Forelimb muscle (tissue), 1 donor: ENCODE measurements at regions not wholly inside any gene's neighbourhood (a gene's known extent, or its start where the extent isn't known, plus 50 kb on each side); places are given as distances from the start of the nearest gene placed in this dataset.

ENCODE experiments used
- DNase-seq: peaks from one replicate; pipeline ENCODE4 v3.0.0-alpha.2; 2013; ENCODE audit warnings: low read depth

- DNase-seq: no peak
Measured at GRCh38 chr4:89599026-89599425, 237.9 kb downstream of the SNCA start.

- no peak for DNase-seq
Measured at GRCh38 chr4:89598602-89599001, 238.4 kb downstream of the SNCA start.

- DNase-seq: no peak
Measured at GRCh38 chr4:89595125-89595789, 241.7 kb downstream of the SNCA start.

- DNase-seq: no peak
Measured at GRCh38 chr4:89590128-89590527, 246.8 kb downstream of the SNCA start.

GRCh38 chr4:89588421-89588820 is 248.5 kb downstream of the SNCA start:
- DNase-seq: no peak

- no peak for DNase-seq
Measured at GRCh38 chr4:89587364-89587763, 249.6 kb downstream of the SNCA start.

- no peak for DNase-seq
Measured at GRCh38 chr4:89586864-89587263, 250.1 kb downstream of the SNCA start.

- no peak for DNase-seq
Measured at GRCh38 chr4:89586318-89586717, 250.6 kb downstream of the SNCA start.

- no peak for DNase-seq
Measured at GRCh38 chr4:89582756-89583505, 254.0 kb downstream of the SNCA start.

- DNase-seq: no peak
Measured at GRCh38 chr4:89579771-89580170, 257.2 kb downstream of the SNCA start.

GRCh38 chr4:89576246-89576645 is 260.7 kb downstream of the SNCA start:
- DNase-seq: no peak

- no peak for DNase-seq
Measured at GRCh38 chr4:89575840-89576239, 261.1 kb downstream of the SNCA start.

- DNase-seq: no peak
Measured at GRCh38 chr4:89574176-89574575, 262.8 kb downstream of the SNCA start.

- no peak for DNase-seq
Measured at GRCh38 chr4:89573656-89574055, 263.3 kb downstream of the SNCA start.

- DNase-seq: peak; percentile 2
Measured at GRCh38 chr4:89572224-89572858, 264.6 kb downstream of the SNCA start.

GRCh38 chr4:89570931-89571330 is 263.3 kb upstream of the GPRIN3 start:
- no peak for DNase-seq

- DNase-seq: no peak
Measured at GRCh38 chr4:89567936-89568335, 260.3 kb upstream of the GPRIN3 start.

GRCh38 chr4:89563431-89563830 is 255.8 kb upstream of the GPRIN3 start:
- no peak for DNase-seq

- no peak for DNase-seq
Measured at GRCh38 chr4:89562746-89563145, 255.1 kb upstream of the GPRIN3 start.

GRCh38 chr4:89561048-89561447 is 253.4 kb upstream of the GPRIN3 start:
- no peak for DNase-seq

GRCh38 chr4:89558147-89558546 is 250.5 kb upstream of the GPRIN3 start:
- no peak for DNase-seq

GRCh38 chr4:89556601-89557305 is 249.2 kb upstream of the GPRIN3 start:
- no peak for DNase-seq
